ENCODE measurements at regions not wholly inside any gene's neighbourhood (a gene's known extent, or its start where the extent isn't known, plus 50 kb on each side); places are given as distances from the start of the nearest gene placed in this dataset.
A peak's percentile ranks its signal among the peaks of the same experiment; 100 is the strongest.

DNA sequence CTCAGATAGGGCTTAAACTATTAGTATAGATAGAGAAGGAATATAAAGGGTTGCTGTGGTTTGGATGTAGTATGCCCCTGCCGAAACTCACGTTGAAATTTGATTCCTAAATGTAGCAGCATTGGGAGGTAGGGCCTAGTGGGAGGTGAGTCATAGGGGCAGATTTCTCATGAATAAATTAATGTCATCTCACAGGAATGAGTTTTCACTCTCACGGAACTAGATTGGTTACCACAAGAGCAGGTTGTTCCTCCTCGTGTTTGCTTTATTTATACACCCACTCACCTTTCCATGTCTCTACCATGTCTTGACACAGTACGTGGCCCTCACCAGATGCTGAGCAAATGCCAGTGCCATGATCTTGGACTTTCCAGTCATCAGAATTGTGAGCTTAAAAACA, 218.2 kb downstream of the RBM43 start:
- ATAC-seq (no peak), DNase-seq (no peak)
- TF ChIP-seq, protein P1, sequence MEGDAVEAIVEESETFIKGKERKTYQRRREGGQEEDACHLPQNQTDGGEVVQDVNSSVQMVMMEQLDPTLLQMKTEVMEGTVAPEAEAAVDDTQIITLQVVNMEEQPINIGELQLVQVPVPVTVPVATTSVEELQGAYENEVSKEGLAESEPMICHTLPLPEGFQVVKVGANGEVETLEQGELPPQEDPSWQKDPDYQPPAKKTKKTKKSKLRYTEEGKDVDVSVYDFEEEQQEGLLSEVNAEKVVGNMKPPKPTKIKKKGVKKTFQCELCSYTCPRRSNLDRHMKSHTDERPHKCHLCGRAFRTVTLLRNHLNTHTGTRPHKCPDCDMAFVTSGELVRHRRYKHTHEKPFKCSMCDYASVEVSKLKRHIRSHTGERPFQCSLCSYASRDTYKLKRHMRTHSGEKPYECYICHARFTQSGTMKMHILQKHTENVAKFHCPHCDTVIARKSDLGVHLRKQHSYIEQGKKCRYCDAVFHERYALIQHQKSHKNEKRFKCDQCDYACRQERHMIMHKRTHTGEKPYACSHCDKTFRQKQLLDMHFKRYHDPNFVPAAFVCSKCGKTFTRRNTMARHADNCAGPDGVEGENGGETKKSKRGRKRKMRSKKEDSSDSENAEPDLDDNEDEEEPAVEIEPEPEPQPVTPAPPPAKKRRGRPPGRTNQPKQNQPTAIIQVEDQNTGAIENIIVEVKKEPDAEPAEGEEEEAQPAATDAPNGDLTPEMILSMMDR (IDR thresholded peaks at IDR 0.05) = no peak
- Histone ChIP-seq H3K4me1 (no peaks in the 10 kb centered on the region), H3K36me3 (no peaks in the 10 kb centered on the region), H3K4me3 (no peak overlapping the region), H3K27ac (no peak overlapping the region), H3K9me3 (no peaks in the 10 kb centered on the region), H3K27me3 (ENCODE audit: low read depth) (no peaks in the 10 kb centered on the region)
- intact Hi-C loops (cut with DNase I) = no loop called here

DNA sequence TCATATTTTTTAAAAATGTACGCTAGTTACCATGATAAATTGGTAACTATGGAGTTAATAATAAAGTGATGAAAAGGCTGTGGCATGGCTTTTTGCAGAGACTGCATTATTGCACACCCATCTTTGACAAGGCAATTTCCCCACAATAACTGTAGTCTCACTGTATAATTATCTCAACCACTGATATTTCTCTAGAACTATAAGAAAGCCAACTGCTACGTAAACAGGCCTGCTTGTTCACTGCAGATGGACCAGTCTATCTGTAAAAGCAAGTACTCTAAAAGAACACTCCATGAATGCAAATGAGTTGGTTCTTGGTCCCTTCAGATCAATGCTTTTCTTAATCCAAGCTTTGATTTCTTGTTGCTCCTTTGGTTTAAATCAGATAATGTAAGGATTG, 218.7 kb downstream of the RBM43 start:
- TF ChIP-seq, protein P1 (IDR thresholded peaks at IDR 0.05) = no peak
- intact Hi-C loops (cut with DNase I) = no loop called here
- ATAC-seq (no peak), DNase-seq (no peak)
- H3K27me3 ChIP-seq (ENCODE audit: low read depth) = no peaks in the 10 kb centered on the region
- no peaks in the 10 kb centered on the region for H3K4me1 ChIP-seq
- no peaks in the 10 kb centered on the region for H3K9me3 ChIP-seq
- no peaks in the 10 kb centered on the region for H3K36me3 ChIP-seq
- no peak overlapping the region for H3K4me3 ChIP-seq
- H3K27ac ChIP-seq = no peak overlapping the region

DNA sequence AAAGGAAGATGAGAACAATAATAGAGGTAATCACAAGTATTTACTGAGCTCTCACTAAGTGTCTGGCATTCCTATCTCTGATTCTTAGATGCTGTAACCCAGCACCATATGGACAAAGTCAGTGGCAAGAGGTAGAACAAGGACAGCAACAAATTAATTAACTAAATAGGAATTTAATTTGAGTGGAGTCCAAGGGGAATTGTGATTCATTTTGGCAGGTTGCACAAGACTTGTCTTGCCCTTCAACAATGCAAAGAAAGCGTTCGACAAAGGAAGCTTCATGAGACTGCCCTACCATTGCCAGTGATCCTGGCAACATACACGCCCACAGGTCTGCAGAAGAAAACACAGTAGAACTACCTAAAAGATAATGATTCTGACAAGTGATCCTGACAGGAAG, 221.6 kb downstream of the RBM43 start:
- H3K9me3 ChIP-seq = no peaks in the 10 kb centered on the region
- H3K4me1 ChIP-seq = no peaks in the 10 kb centered on the region
- H3K36me3 ChIP-seq = no peaks in the 10 kb centered on the region
- DNase-seq = no peak
- intact Hi-C loops (cut with DNase I) = no loop called here
- H3K27ac ChIP-seq = no peak overlapping the region
- H3K27me3 ChIP-seq (ENCODE audit: low read depth) = no peaks in the 10 kb centered on the region
- TF ChIP-seq, protein P1 (IDR thresholded peaks at IDR 0.05) = no peak
- ATAC-seq = peak in 1 of 2 donors; percentile 17
- H3K4me3 ChIP-seq = no peak overlapping the region

DNA sequence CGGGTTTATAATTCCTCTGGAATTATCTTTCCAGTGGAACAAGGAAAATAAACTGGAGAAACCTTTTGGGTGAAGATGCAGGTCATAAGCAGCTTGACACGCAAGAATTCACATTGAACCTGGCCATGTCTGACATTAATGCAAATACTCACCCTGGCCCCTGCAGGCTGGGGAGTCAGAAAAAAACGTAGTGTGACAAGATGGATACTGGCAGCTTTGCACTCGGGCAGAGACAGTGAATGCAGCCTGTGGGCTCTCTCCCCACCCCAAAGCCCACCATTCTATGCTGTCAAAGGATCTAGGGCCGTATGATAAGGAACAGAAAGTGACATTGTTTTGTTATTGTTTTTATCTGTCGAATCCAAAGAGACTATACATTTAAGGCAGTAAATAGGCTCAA, 223.1 kb downstream of the RBM43 start:
- no peaks in the 10 kb centered on the region for H3K36me3 ChIP-seq

DNA sequence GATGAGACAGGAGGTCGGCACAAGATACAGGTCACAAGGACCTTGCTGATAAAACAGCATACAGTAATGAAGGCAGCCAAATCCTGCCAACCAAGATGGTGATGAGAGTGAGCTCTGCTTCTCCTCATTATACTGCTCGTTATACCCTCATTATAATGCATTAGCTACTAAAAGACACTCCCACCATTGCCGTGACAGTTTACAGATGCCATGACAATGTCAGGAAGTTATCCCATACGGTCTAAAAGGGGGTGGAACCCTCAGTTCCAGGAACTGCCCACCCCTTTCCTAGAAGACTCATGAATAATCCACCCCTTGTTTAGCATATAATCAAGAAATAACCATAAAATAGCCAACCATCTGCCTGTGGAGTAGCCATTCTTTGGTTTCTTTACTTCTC, 224.2 kb downstream of the RBM43 start:
- ATAC-seq = no peak
- intact Hi-C loops (cut with DNase I) = no loop called here

More for the DNA sequence above, 223.1 kb downstream of the RBM43 start:
- H3K4me3 ChIP-seq = no peak overlapping the region
- no peaks in the 10 kb centered on the region for H3K9me3 ChIP-seq
- no peaks in the 10 kb centered on the region for H3K27me3 ChIP-seq (ENCODE audit: low read depth)
- intact Hi-C loops (cut with DNase I) = no loop called here
- H3K4me1 ChIP-seq = no peaks in the 10 kb centered on the region
- TF ChIP-seq, protein P1 (IDR thresholded peaks at IDR 0.05) = no peak
- DNase-seq (no peak), ATAC-seq (no peak)
- H3K27ac ChIP-seq = no peak overlapping the region

More for the DNA sequence above, 224.2 kb downstream of the RBM43 start:
- Histone ChIP-seq H3K9me3 (no peaks in the 10 kb centered on the region), H3K4me1 (no peaks in the 10 kb centered on the region), H3K36me3 (no peaks in the 10 kb centered on the region), H3K27ac (no peak overlapping the region), H3K4me3 (no peak overlapping the region), H3K27me3 (ENCODE audit: low read depth) (no peaks in the 10 kb centered on the region)
- no peak for DNase-seq
- TF ChIP-seq, protein P1 (IDR thresholded peaks at IDR 0.05) = no peak

Data from lower lobe of right lung (tissue), 2 donors.